ACHN (cell line): ENCODE measurements at regions not wholly inside any gene's neighbourhood (a gene's known extent, or its start where the extent isn't known, plus 50 kb on each side); places are given as distances from the start of the nearest gene placed in this dataset.

Experiments used
- DNase-seq: peaks from one replicate; pipeline ENCODE4 v3.0.0-alpha.2; 2015
- in situ Hi-C: cut with HindIII; loops from 2 replicates; pipeline ENCODE4 v1.10.0; 2017; ENCODE audit warnings: low sequenced_read_pairs, low pct_ligation_motif_present, low pct_unique_long_range_greater_than_20kb

GRCh38 chr10:43821103-43821502, 172.4 kb upstream of the ZNF32 start:
- in situ Hi-C loops, result no loop called here
- DNase-seq, result no peak

- in situ Hi-C loops, result no loop called here
- DNase-seq, result no peak
Observed at GRCh38 chr10:43820663-43821062, 172.0 kb upstream of the ZNF32 start.

GRCh38 chr10:43819464-43820230, 171.0 kb upstream of the ZNF32 start:
- DNase-seq, result no peak
- in situ Hi-C loops, result no loop called here

- in situ Hi-C loops, result no loop called here
- no peak for DNase-seq
Observed at GRCh38 chr10:43818687-43819086, 170.0 kb upstream of the ZNF32 start.

- DNase-seq, result no peak
- in situ Hi-C loops, result no loop called here
Observed at GRCh38 chr10:43817368-43817767, 168.7 kb upstream of the ZNF32 start.

GRCh38 chr10:43816351-43817321, 168.0 kb upstream of the ZNF32 start:
- no peak for DNase-seq
- in situ Hi-C loops, result no loop called here

- in situ Hi-C loops, result no loop called here
- DNase-seq, result no peak
Observed at GRCh38 chr10:43815181-43815885, 166.7 kb upstream of the ZNF32 start.

- in situ Hi-C loops, result no loop called here
- DNase-seq, result no peak
Observed at GRCh38 chr10:43814663-43815062, 166.0 kb upstream of the ZNF32 start.

GRCh38 chr10:43811871-43812270, 163.2 kb upstream of the ZNF32 start:
- in situ Hi-C loops, result no loop called here
- DNase-seq, result no peak

- no peak for DNase-seq
- in situ Hi-C loops, result no loop called here
Observed at GRCh38 chr10:43809211-43809930, 160.7 kb upstream of the ZNF32 start.

- in situ Hi-C loops, result no loop called here
- no peak for DNase-seq
Observed at GRCh38 chr10:43808136-43808535, 159.5 kb upstream of the ZNF32 start.

GRCh38 chr10:43806831-43807640, 158.4 kb upstream of the ZNF32 start:
- in situ Hi-C loops, result no loop called here
- DNase-seq, result no peak

- in situ Hi-C loops, result no loop called here
Observed at GRCh38 chr10:43803791-43804190, 155.1 kb upstream of the ZNF32 start.

GRCh38 chr10:43802988-43803696, 154.5 kb upstream of the ZNF32 start:
- in situ Hi-C loops, result no loop called here
- DNase-seq, result no peak

More at GRCh38 chr10:43803791-43804190, 155.1 kb upstream of the ZNF32 start:
- DNase-seq, result no peak

GRCh38 chr10:43801626-43802025, 152.9 kb upstream of the ZNF32 start:
- DNase-seq, result no peak

GRCh38 chr10:43801140-43801539, 152.5 kb upstream of the ZNF32 start:
- DNase-seq, result no peak
- in situ Hi-C loops, result no loop called here

More at GRCh38 chr10:43801626-43802025, 152.9 kb upstream of the ZNF32 start:
- in situ Hi-C loops, result no loop called here

- no peak for DNase-seq
- in situ Hi-C loops, result no loop called here
Observed at GRCh38 chr10:43796781-43797180, 148.1 kb upstream of the ZNF32 start.
